CD4-positive, alpha-beta memory T cell (primary cell): ENCODE measurements at regions not wholly inside any gene's neighbourhood (a gene's known extent, or its start where the extent isn't known, plus 50 kb on each side); places are given as distances from the start of the nearest gene placed in this dataset.

ENCODE experiments used
- CTCF ChIA-PET: fragments of 350-600 bp; sonication (Branson Sonifier 250); formaldehyde crosslinking; loops from one replicate; lab custom pipeline; 2021; ENCODE audit warnings: inconsistent platforms; ENCODE audit not compliant: partially characterized antibody; lab: Charles Lee
- POLR2A ChIA-PET: fragments of 350-600 bp; sonication (Branson Sonifier 250); formaldehyde crosslinking; loops from one replicate; lab custom pipeline; 2021; ENCODE audit not compliant: partially characterized antibody; lab: Charles Lee
- DNase-seq, 5 donors: peaks; one replicate each; pipeline versions ENCODE4 v3.0.0 to v3.0.0-alpha.2; 2020 to 2022; ENCODE audit warnings: mixed read lengths in 1 of 5
- H3K27ac ChIP-seq: one replicate; pipeline ENCODE4 v1.7.0; 2013; ENCODE audit warnings: low read depth, low read length
- H3K27me3 ChIP-seq: 2 replicates; pipeline ENCODE4 v1.7.0; 2013; ENCODE audit warnings: mild to moderate bottlenecking, low read length, moderate library complexity; ENCODE audit not compliant: insufficient read depth
- H3K36me3 ChIP-seq: 2 replicates; pipeline ENCODE4 v1.7.0; 2013; ENCODE audit warnings: mild to moderate bottlenecking, low read length, moderate library complexity; ENCODE audit not compliant: insufficient read depth
- H3K4me1 ChIP-seq: 2 replicates; pipeline ENCODE4 v1.7.0; 2013; ENCODE audit warnings: mild to moderate bottlenecking, low read length, moderate library complexity; ENCODE audit not compliant: insufficient read depth
- H3K4me3 ChIP-seq, 2 donors: one replicate each; pipeline ENCODE4 v1.7.0; 2013; ENCODE audit warnings: low read length in 2 of 2, mild to moderate bottlenecking in 1 of 2
- H3K9me3 ChIP-seq, 2 donors: one replicate each; pipeline ENCODE4 v1.7.0; 2013; ENCODE audit warnings: low read length in 2 of 2, control low read depth in 1 of 2; ENCODE audit not compliant: control insufficient read depth in 1 of 2
- H3K27ac Mint-ChIP-seq, 7 donors: one replicate each; pipeline ENCODE4 v1.8.0; 2020 to 2021; ENCODE audit warnings: mixed read lengths in 7 of 7, mild to moderate bottlenecking in 6 of 7, inconsistent platforms in 3 of 7, moderate library complexity in 3 of 7
- H3K27me3 Mint-ChIP-seq, 2 donors: one replicate each; pipeline ENCODE4 v1.8.0; 2020 to 2021; ENCODE audit warnings: mixed read lengths in 2 of 2
- H3K36me3 Mint-ChIP-seq, 2 donors: one replicate each; pipeline ENCODE4 v1.8.0; 2020 to 2021; ENCODE audit warnings: mixed read lengths in 2 of 2, inconsistent platforms in 1 of 2, mild to moderate bottlenecking in 1 of 2
- H3K4me1 Mint-ChIP-seq, 4 donors: one replicate each; pipeline ENCODE4 v1.8.0; 2020 to 2021; ENCODE audit warnings: mixed read lengths in 4 of 4, mild to moderate bottlenecking in 1 of 4
- H3K4me3 Mint-ChIP-seq, 8 donors: one replicate each; pipeline ENCODE4 v1.8.0; 2020 to 2021; ENCODE audit warnings: mixed read lengths in 8 of 8, mild to moderate bottlenecking in 7 of 8, moderate library complexity in 6 of 8, inconsistent platforms in 3 of 8
- H3K9me3 Mint-ChIP-seq, 8 donors: one replicate each; pipeline ENCODE4 v1.8.0; 2020 to 2021; ENCODE audit warnings: mixed read lengths in 8 of 8, mild to moderate bottlenecking in 5 of 8, inconsistent platforms in 3 of 8, moderate library complexity in 1 of 8
- intact Hi-C: fragments of 100-400 bp; cut with micrococcal nuclease; formaldehyde crosslinking; loops from one replicate; pipeline ENCODE4 v1.15.1; 2023

DNA sequence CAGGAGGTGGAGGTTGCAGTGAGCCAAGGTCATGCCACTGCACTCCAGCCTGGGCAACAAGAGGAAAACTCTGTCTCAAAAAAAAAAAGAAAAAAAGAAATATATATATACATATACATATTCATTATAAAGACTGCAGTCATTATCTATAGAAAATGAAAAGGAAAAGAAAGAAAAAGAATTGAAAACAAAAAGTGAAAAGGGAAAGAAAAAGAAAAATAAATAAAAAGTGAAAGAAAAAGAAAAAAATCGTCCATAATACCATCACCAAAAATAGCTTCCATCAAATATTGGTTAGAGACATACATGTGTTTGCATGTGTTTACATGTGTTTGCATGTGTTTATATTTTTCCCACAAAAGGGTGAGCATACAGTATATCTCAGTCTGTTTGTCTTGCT is 105.5 kb upstream of the PARD3 start:
- ChIA-PET CTCF (no interaction called here), POLR2A (no interaction called here)
- H3K9me3 ChIP-seq = no peaks in the 10 kb centered on the region
- H3K27me3 ChIP-seq = no peaks in the 10 kb centered on the region
- no peak for DNase-seq
- no peak overlapping the region for H3K27ac ChIP-seq
- Mint-ChIP-seq H3K36me3 (no peaks in the 10 kb centered on the region), H3K27ac (no peak overlapping the region), H3K27me3 (peaks cover 7 to 8% of the 10 kb centered on the region in 2 donors), H3K4me1 (no peaks in the 10 kb centered on the region), H3K9me3 (peaks cover 2 to 26% (median 18%) of the 10 kb centered on the region in 8 donors), H3K4me3 (no peak overlapping the region)
- intact Hi-C loops = no loop called here
- H3K4me1 ChIP-seq = no peaks in the 10 kb centered on the region
- H3K36me3 ChIP-seq = no peaks in the 10 kb centered on the region
- H3K4me3 ChIP-seq = no peak overlapping the region

DNA sequence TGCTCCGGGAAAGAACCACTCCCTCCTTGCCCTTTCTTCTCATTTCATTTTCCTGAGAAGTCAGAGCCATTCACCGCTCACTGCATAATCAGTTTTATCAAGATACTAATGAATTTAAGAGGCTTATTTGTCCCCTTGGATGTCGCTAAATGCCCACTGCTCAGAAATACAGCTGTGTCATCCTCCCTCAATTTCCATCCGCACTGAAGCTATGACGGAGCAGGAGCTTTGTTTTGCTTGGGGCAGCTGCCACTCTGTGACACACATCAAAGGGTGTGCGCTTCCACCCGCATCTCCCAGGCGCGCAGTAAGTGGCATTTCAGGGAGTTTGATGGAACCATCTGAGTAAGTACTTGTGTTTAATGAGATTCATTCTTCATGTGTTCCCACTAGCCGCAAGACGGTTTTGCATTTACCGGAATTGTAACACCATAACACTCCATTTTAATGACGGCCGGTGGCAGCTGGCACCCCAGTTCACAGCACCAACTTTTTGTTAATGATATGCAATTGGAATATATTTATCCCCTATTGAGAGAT is 103.8 kb upstream of the PARD3 start:
- POLR2A ChIA-PET = no interaction called here
- CTCF ChIA-PET = no interaction called here
- Mint-ChIP-seq H3K27me3 (peaks cover 7 to 8% of the 10 kb centered on the region in 2 donors), H3K9me3 (peaks cover 0 to 12% (median 5%) of the 10 kb centered on the region in 8 donors), H3K4me1 (no peaks in the 10 kb centered on the region), H3K27ac (no peak overlapping the region), H3K4me3 (no peak overlapping the region), H3K36me3 (no peaks in the 10 kb centered on the region)
- Histone ChIP-seq H3K4me3 (no peak overlapping the region), H3K27ac (no peak overlapping the region), H3K4me1 (no peaks in the 10 kb centered on the region), H3K27me3 (no peaks in the 10 kb centered on the region), H3K9me3 (no peaks in the 10 kb centered on the region), H3K36me3 (no peaks in the 10 kb centered on the region)
- no peak for DNase-seq
- intact Hi-C loops = no loop called here

DNA sequence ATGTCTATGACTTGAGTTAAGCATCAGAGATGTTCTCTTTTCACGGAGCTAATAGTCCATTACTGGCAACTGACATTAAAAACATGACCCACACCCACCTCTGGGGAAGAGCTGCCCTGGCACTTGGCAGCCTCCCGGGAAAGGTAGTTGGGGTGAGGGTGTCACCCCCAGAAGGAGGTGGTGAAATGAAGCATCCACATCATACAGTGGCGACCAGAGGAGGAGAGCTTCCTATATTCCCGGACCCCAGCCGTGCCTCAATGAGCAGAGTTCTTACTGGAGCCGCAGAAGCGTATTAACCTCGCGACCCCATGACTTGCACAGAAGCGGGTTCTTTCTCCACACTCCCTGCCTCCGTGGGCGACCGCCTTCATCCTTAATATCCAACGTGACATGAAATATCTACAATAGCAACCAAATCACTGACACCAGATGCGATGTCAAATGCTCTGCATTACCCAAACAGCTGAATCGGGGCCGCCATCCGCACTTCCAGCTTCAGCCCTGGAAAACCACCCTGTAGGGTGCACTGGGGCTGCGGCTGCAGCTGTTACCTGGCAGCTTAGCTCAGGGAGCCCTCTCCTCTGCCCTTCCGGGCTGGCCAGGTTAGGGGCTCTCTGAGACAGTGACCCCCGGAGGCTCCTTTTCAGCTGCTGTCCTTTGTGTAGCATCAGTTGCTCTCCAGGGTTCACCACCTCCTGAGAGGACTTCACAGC is 103.1 kb upstream of the PARD3 start:
- Histone ChIP-seq H3K27ac (no peak overlapping the region), H3K4me1 (no peaks in the 10 kb centered on the region), H3K9me3 (no peaks in the 10 kb centered on the region), H3K36me3 (no peaks in the 10 kb centered on the region), H3K27me3 (no peaks in the 10 kb centered on the region), H3K4me3 (no peak overlapping the region)
- H3K27me3 Mint-ChIP-seq = peaks cover 7 to 8% of the 10 kb centered on the region in 2 donors
- ChIA-PET CTCF (no interaction called here), POLR2A (no interaction called here)
- H3K9me3 Mint-ChIP-seq = peaks cover 0 to 7% (median 3%) of the 10 kb centered on the region in 8 donors
- H3K27ac Mint-ChIP-seq = no peak overlapping the region
- DNase-seq = no peak
- no peaks in the 10 kb centered on the region for H3K4me1 Mint-ChIP-seq
- no peaks in the 10 kb centered on the region for H3K36me3 Mint-ChIP-seq
- H3K4me3 Mint-ChIP-seq = no peak overlapping the region
- intact Hi-C loops = no loop called here

DNA sequence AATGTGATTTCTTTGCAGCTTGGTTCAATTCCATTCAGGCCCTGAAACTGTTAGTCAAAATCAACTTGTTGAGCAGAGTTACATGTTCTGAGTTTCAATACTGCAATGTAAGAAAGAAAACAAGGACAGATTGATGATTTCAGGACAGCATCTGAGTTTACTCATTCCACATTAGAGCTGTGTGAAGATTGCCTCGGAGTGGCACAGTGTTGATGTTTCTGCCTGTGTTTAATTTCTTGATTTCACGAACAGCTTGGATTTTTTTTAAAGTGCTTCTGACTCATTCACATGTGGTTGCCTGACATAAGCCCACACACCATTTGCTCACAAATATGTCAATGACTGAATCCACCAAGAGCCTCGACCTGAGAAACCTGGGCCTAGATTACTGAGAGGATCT is 101.2 kb upstream of the PARD3 start:
- no peak overlapping the region for H3K27ac Mint-ChIP-seq
- H3K4me1 ChIP-seq = no peaks in the 10 kb centered on the region
- H3K27me3 Mint-ChIP-seq = peaks cover 7 to 11% of the 10 kb centered on the region in 2 donors
- ChIA-PET POLR2A (no interaction called here), CTCF (no interaction called here)
- H3K9me3 Mint-ChIP-seq = peaks cover 0 to 4% (median 0%) of the 10 kb centered on the region in 8 donors
- no peak for DNase-seq
- H3K27ac ChIP-seq = no peak overlapping the region
- no peaks in the 10 kb centered on the region for H3K27me3 ChIP-seq
- H3K4me1 Mint-ChIP-seq = no peaks in the 10 kb centered on the region
- H3K9me3 ChIP-seq = no peaks in the 10 kb centered on the region
- no peaks in the 10 kb centered on the region for H3K36me3 Mint-ChIP-seq
- intact Hi-C loops = no loop called here
- H3K36me3 ChIP-seq = no peaks in the 10 kb centered on the region
- H3K4me3 ChIP-seq = no peak overlapping the region
- H3K4me3 Mint-ChIP-seq = no peak overlapping the region

DNA sequence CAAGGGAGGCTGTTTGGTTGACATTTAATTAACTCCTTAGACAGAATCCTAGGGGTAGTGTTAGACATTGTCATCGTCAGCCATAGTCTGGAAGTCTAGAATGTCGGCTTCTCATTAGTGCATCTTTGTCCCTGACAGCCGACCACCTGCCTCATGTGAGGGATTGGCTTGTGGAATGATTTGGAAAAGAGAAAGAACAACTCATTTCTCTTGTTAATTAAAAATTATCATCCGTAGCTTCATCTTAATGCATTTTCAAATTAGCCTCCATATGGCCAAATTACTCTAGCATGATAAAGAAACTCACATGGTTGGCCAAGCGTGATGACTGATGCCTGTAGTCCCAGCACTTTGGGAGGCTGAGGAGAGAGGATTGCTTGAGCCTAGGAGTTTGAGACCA is 97.7 kb upstream of the PARD3 start:
- Mint-ChIP-seq H3K27me3 (peaks cover 0 to 3% of the 10 kb centered on the region in 2 donors), H3K4me1 (no peaks in the 10 kb centered on the region), H3K36me3 (no peaks in the 10 kb centered on the region), H3K9me3 (no peaks in the 10 kb centered on the region), H3K27ac (no peak overlapping the region), H3K4me3 (no peak overlapping the region)
- H3K4me1 ChIP-seq = no peaks in the 10 kb centered on the region
- ChIA-PET POLR2A (no interaction called here), CTCF (no interaction called here)
- no peak overlapping the region for H3K27ac ChIP-seq
- H3K4me3 ChIP-seq = no peak overlapping the region
- no peak for DNase-seq
- H3K27me3 ChIP-seq = no peaks in the 10 kb centered on the region
- no peaks in the 10 kb centered on the region for H3K9me3 ChIP-seq
- intact Hi-C loops = no loop called here
- no peaks in the 10 kb centered on the region for H3K36me3 ChIP-seq

DNA sequence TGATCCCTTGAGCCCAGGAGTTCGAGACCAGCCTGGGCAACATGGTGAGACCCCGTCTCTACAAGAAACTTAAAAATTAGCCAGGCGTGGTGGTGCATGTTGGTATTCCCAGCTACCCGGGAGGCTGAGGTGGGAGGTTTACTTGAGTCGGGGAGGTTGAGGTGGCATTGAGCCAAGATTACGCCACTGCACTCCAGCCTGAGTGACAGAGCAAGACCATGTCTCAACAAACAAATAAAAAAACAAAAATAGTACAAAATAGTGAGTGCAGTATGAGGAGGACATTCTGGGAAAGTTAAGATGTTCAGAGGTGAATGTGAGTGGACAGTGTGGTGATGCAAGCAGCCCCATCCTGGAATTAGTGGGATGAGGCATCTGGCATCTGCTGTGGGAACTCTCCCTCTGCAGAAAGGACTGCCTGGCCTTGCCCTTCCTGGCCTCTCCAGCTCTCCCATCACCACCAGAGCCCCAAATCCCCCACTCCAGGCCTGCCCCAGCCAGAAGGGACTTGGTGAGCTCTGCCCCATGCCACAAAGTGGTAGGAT is 96.6 kb upstream of the PARD3 start:
- Mint-ChIP-seq H3K27me3 (peaks cover 0 to 3% of the 10 kb centered on the region in 2 donors), H3K4me1 (no peaks in the 10 kb centered on the region), H3K27ac (no peak overlapping the region), H3K4me3 (no peak overlapping the region), H3K9me3 (no peaks in the 10 kb centered on the region), H3K36me3 (no peaks in the 10 kb centered on the region)
- H3K4me1 ChIP-seq = no peaks in the 10 kb centered on the region
- no peak for DNase-seq
- no peak overlapping the region for H3K27ac ChIP-seq
- H3K36me3 ChIP-seq = no peaks in the 10 kb centered on the region
- H3K27me3 ChIP-seq = no peaks in the 10 kb centered on the region
- POLR2A ChIA-PET = no interaction called here
- H3K4me3 ChIP-seq = no peak overlapping the region
- intact Hi-C loops = no loop called here
- CTCF ChIA-PET = no interaction called here
- H3K9me3 ChIP-seq = no peaks in the 10 kb centered on the region

DNA sequence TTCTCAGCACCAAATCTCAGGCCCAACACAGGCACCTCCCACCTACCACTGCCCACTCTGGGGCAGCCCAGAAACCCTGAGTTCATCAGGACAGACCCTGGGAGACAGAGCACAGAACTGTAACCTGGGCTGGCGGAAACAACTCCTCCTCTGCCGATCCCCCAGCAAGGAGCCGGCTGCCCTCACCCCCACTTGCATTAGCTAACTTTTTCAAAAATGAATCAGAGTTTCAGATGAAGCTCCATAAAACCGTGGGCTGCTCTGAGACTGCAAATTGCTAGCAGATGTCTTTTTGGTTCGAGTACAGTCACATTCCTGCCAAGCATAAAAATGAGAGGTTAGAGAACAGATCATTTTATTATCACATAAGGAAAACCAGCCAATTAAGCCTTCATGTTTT is 93.4 kb upstream of the PARD3 start:
- Histone ChIP-seq H3K9me3 (no peaks in the 10 kb centered on the region), H3K4me1 (no peaks in the 10 kb centered on the region), H3K4me3 (no peak overlapping the region), H3K27ac (no peak overlapping the region), H3K27me3 (no peaks in the 10 kb centered on the region), H3K36me3 (no peaks in the 10 kb centered on the region)
- no peak for DNase-seq
- Mint-ChIP-seq H3K27ac (no peak overlapping the region), H3K36me3 (no peaks in the 10 kb centered on the region), H3K4me3 (peak overlapping the region in 1 of 8 donors; percentile 16), H3K9me3 (no peaks in the 10 kb centered on the region), H3K27me3 (peaks cover 0 to 3% of the 10 kb centered on the region in 2 donors), H3K4me1 (no peaks in the 10 kb centered on the region)
- intact Hi-C loops = no loop called here
- ChIA-PET POLR2A (no interaction called here), CTCF (no interaction called here)
